H1 (cell line): ENCODE measurements at regions not wholly inside any gene's neighbourhood (a gene's known extent, or its start where the extent isn't known, plus 50 kb on each side); places are given as distances from the start of the nearest gene placed in this dataset.

ENCODE experiments used
- ASH2L ChIP-seq: fragments of 200-600, 300-600 bp; sonication (generic); IDR thresholded peaks from one replicate; pipeline ENCODE4 v1.7.1; 2017; ENCODE audit warnings: low read length
- BCL11A ChIP-seq, 2 experiments: IDR thresholded peaks; one replicate each; pipeline ENCODE4 v1.6.1; 2011; ENCODE audit warnings: low read depth in 2 of 2, low read length in 2 of 2, mild to moderate bottlenecking in 2 of 2
- CBX8 ChIP-seq: fragments of 300-800, 300-1000 bp; sonication (generic); IDR thresholded peaks from 2 replicates; pipeline ENCODE4 v1.7.1; 2016; ENCODE audit warnings: low read depth, low read length, borderline replicate concordance
- CHD1 ChIP-seq: IDR thresholded peaks from 2 replicates; pipeline ENCODE4 v1.6.1; 2012; ENCODE audit warnings: low read depth, low read length, improper control_type of control experiment
- CHD2 ChIP-seq: IDR thresholded peaks from 2 replicates; pipeline ENCODE4 v1.6.1; 2012; ENCODE audit warnings: low read length, improper control_type of control experiment
- CREB1 ChIP-seq: IDR thresholded peaks from 2 replicates; pipeline ENCODE4 v1.6.1; 2012; ENCODE audit warnings: inconsistent platforms
- CTBP2 ChIP-seq: IDR thresholded peaks from 2 replicates; pipeline ENCODE4 v1.7.0; 2011; ENCODE audit warnings: borderline replicate concordance, mild to moderate bottlenecking, moderate library complexity, mixed read lengths, low read length; ENCODE audit not compliant: insufficient read depth, insufficient read length
- GTF2F1 ChIP-seq: IDR thresholded peaks from 2 replicates; pipeline ENCODE4 v1.6.1; 2012; ENCODE audit warnings: low read depth, low read length, improper control_type of control experiment, borderline replicate concordance
- HDAC2 ChIP-seq, 2 experiments: fragments of 300-600 bp in 1 of 2; sonication (generic) in 1 of 2; IDR thresholded peaks; 2 replicates each; pipeline ENCODE4 v1.6.1; 2011 to 2012; ENCODE audit warnings: low read depth in 2 of 2, low read length in 2 of 2, mild to moderate bottlenecking in 2 of 2, moderate library complexity in 2 of 2, borderline replicate concordance in 1 of 2, inconsistent platforms in 1 of 2
- KDM4A ChIP-seq: IDR thresholded peaks from one replicate; pipeline ENCODE4 v1.7.1; 2012; ENCODE audit warnings: low read depth, mild to moderate bottlenecking, moderate library complexity, low read length, inconsistent platforms; ENCODE audit not compliant: severe bottlenecking
- KDM5A ChIP-seq: fragments of 200-600 bp; IDR thresholded peaks from 2 replicates; pipeline ENCODE4 v1.7.1; 2012; ENCODE audit warnings: mild to moderate bottlenecking, low read length, inconsistent platforms, mixed read lengths
- NANOG ChIP-seq: IDR thresholded peaks from 2 replicates; pipeline ENCODE4 v1.6.1; 2011; ENCODE audit warnings: low read length, low read depth, mild to moderate bottlenecking, inconsistent platforms; ENCODE audit not compliant: insufficient read depth, poor library complexity, severe bottlenecking
- PHF8 ChIP-seq: fragments of 200-600 bp; sonication (generic); conservative IDR thresholded peaks from 2 replicates; pipeline ENCODE4 v1.7.1; 2012; ENCODE audit warnings: low read depth, mild to moderate bottlenecking, inconsistent platforms, low read length, moderate library complexity
- RFX5 ChIP-seq: IDR thresholded peaks from 2 replicates; pipeline ENCODE4 v1.6.1; 2011; ENCODE audit warnings: low read depth, low read length, improper control_type of control experiment, borderline replicate concordance
- RNF2 ChIP-seq: fragments of 200-900, 300-1000 bp; sonication (generic); IDR thresholded peaks from 2 replicates; pipeline ENCODE4 v1.7.1; 2016; ENCODE audit warnings: borderline replicate concordance, low read depth, mild to moderate bottlenecking, antibody characterized with exemption, low read length; ENCODE audit not compliant: poor library complexity, severe bottlenecking; ENCODE audit errors: missing control alignments
- SAP30 ChIP-seq: fragments of 300-600 bp; sonication (generic); IDR thresholded peaks from 2 replicates; pipeline ENCODE4 v1.7.1; 2012; ENCODE audit warnings: low read length, moderate library complexity, mild to moderate bottlenecking, inconsistent platforms; ENCODE audit not compliant: insufficient read depth, insufficient replicate concordance
- SRF ChIP-seq: IDR thresholded peaks from 2 replicates; pipeline ENCODE4 v1.6.1; 2011; ENCODE audit warnings: mild to moderate bottlenecking, low read depth, low read length, moderate library complexity
- SUZ12 ChIP-seq: fragments of 200-600 bp; sonication (generic); IDR thresholded peaks from 2 replicates; pipeline ENCODE4 v1.6.1; 2012; ENCODE audit warnings: mild to moderate bottlenecking, inconsistent platforms, low read length, moderate library complexity, mixed read lengths
- TBP ChIP-seq: IDR thresholded peaks from 2 replicates; pipeline ENCODE4 v1.6.1; 2011; ENCODE audit warnings: low read depth, low read length, improper control_type of control experiment
- TF ChIP-seq, protein P1 (sequence below): IDR thresholded peaks from 2 replicates; pipeline ENCODE4 v1.6.1; 2011; ENCODE audit warnings: low read length, improper control_type of control experiment

GRCh38 chr10:52923520-52923919 lies 150.9 kb upstream of the MBL2 start (continued):
- TF ChIP-seq RNF2 (no peak), RFX5 (no peak), SRF (no peak), CTBP2 (no peak), NANOG (peak; percentile 95), GTF2F1 (no peak), KDM5A (no peak), SUZ12 (no peak), CBX8 (no peak), BCL11A (IDR thresholded peaks at IDR 0.05; ENCODE audit: low read depth in 2 of 2, low read length in 2 of 2) (peak; percentile 45 to 63), CHD1 (no peak), HDAC2 (IDR thresholded peaks at IDR 0.05; ENCODE audit: borderline replicate concordance in 1 of 2, low read depth in 2 of 2, low read length in 2 of 2) (no peak), TBP (no peak), KDM4A (no peak), CHD2 (no peak), ASH2L (no peak), SAP30 (no peak), CREB1 (0 out of 2 replicates have a peak, but pooled peaks have one; percentile 20), PHF8 (no peak)
- TF ChIP-seq, protein P1, sequence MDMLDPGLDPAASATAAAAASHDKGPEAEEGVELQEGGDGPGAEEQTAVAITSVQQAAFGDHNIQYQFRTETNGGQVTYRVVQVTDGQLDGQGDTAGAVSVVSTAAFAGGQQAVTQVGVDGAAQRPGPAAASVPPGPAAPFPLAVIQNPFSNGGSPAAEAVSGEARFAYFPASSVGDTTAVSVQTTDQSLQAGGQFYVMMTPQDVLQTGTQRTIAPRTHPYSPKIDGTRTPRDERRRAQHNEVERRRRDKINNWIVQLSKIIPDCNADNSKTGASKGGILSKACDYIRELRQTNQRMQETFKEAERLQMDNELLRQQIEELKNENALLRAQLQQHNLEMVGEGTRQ, result no peak
